Glomerular visceral epithelial cell (primary cell): ENCODE measurements at regions not wholly inside any gene's neighbourhood (a gene's known extent, or its start where the extent isn't known, plus 50 kb on each side); places are given as distances from the start of the nearest gene placed in this dataset.

Experiments used
- DNase-seq: peaks from one replicate; pipeline ENCODE4 v3.0.0-alpha.2; 2016; ENCODE audit errors: extremely low spot score

DNA sequence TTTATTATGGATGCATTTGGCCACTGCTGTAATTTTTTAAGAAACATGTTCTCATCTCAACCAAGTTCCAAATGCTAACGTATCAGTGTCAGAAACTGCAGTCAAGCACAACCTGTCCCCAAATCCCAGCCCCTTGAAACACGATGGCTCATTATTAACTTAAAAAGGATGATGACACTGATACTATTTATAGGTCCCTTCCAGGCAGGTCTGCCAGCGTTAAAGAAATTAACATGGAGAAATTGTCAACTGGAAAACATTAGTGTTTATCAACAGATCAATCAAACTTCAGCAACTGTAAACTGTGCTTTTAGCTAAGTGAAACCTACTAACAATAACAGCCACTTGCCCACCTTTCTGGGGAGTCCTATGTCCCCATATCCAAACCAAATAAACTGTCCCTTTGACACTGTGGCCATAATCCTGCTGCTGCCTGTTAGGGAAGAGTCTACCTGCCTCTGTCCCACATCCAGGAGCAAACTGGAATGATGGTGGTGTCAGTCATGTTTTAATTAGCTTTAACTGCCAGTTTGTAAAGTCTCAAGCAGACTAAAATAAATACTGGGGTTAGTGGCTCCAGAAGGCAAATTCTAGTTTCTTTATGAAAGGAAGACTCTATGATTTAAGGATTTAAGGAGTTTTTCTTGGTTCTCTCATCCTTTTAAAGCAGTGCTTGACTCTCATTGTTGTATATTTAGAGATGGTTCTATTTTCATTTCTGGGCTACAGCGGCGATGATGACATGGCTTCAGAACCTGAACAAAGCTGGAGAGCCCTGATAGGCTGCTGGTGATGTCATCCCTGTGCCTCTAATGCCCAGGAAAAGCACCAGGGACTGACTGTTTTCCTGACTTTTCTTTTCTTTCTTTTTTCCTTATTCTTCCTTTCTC, 583.6 kb upstream of the PIK3C3 start:
- no peak for DNase-seq

- no peak for DNase-seq
Measured at GRCh38 chr18:41370740-41371139, 584.3 kb upstream of the PIK3C3 start.

GRCh38 chr18:41357708-41358107, 597.3 kb upstream of the PIK3C3 start:
- no peak for DNase-seq

GRCh38 chr18:41353777-41354528, 601.1 kb upstream of the PIK3C3 start:
- DNase-seq: no peak

- DNase-seq: no peak
Measured at GRCh38 chr18:41351430-41351829, 603.6 kb upstream of the PIK3C3 start.

DNA sequence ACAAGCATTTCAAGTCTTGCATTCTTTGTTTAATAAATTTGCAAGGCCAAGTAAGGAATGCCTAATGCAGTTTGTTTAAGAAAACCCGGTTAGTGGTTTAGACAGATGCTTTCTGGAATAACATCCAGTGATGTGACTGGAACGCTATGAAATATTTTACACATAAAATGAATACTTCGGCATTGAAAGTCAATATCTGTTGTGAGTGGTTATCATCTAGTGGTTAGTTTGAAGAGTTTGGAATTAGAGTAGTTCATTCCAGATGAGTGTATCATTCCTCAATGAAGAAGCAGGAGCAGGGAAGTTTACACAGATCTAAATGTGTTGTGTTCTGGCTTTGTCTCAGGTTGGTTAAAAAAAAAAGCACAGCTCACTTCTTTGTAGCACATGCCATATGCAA, 608.0 kb upstream of the PIK3C3 start:
- DNase-seq: no peak

DNA sequence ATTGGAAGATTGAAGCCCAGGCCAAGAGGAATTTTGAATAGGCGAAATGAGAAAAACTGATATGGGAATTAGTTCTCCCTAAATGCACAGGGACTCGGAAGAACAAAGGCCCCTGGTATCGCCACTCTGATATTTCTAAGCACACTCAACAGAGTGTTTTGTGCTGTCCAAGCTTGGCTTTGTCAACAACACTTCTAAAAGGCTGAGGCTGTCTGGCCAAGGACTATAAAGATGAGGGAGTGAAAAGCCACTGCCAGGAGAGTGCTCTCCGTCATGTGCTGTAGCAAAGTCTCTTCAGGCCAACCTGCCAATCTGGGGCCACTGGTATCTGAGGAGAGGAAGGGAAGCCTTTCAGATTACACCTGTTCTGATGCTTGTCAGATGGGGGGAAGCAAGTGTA, 611.2 kb upstream of the PIK3C3 start:
- no peak for DNase-seq

GRCh38 chr18:41338341-41338740, 616.7 kb upstream of the PIK3C3 start:
- no peak for DNase-seq

GRCh38 chr18:41331661-41332060, 623.4 kb upstream of the PIK3C3 start:
- DNase-seq: no peak

- DNase-seq: peak; percentile 86
Measured at GRCh38 chr18:41326311-41326710, 628.7 kb upstream of the PIK3C3 start.

DNA sequence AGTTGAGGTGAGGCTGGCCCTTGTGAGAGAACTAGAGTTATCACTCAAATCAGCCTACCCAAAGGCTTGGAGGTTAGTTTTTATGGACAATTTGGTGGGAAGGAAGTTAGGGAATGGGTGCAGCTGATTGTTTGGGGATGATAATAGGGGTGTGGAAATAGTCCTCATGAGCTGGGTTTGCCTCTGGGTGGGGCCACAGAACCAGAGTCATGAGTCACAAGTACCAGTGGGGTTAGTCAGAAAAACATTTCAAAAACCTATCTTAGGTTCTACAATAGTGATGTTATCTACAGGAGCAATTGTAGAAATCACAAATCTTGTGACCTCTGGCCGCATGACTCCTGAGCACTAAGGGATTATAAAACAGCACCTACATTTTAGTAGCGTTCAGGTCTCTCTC, 630.1 kb upstream of the PIK3C3 start:
- peak; percentile 15 for DNase-seq

GRCh38 chr18:41324020-41324791, 630.8 kb upstream of the PIK3C3 start:
- DNase-seq: no peak

- peak; percentile 16 for DNase-seq
Measured at GRCh38 chr18:41323044-41323443, 632.0 kb upstream of the PIK3C3 start.

GRCh38 chr18:41320100-41320499, 634.9 kb upstream of the PIK3C3 start:
- DNase-seq: no peak

DNA sequence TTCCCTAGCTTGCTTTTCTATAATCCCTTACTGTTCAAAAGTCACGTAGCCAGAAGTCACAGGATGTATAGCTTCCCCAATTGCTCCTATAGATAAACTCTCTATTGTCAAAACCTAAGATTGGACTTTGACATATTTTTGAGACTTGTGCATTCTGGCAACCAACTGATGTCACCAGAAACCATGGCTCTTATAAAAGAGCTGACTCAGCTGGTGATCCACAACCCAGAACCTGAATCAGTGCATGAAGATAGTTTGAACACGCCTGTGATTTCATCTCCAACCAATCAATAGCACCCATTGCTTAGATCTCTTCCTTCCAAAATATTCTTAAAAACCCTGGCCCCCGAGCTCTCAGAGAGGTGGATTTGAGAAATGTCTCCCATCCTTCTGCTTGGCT, 639.9 kb upstream of the PIK3C3 start:
- no peak for DNase-seq

DNA sequence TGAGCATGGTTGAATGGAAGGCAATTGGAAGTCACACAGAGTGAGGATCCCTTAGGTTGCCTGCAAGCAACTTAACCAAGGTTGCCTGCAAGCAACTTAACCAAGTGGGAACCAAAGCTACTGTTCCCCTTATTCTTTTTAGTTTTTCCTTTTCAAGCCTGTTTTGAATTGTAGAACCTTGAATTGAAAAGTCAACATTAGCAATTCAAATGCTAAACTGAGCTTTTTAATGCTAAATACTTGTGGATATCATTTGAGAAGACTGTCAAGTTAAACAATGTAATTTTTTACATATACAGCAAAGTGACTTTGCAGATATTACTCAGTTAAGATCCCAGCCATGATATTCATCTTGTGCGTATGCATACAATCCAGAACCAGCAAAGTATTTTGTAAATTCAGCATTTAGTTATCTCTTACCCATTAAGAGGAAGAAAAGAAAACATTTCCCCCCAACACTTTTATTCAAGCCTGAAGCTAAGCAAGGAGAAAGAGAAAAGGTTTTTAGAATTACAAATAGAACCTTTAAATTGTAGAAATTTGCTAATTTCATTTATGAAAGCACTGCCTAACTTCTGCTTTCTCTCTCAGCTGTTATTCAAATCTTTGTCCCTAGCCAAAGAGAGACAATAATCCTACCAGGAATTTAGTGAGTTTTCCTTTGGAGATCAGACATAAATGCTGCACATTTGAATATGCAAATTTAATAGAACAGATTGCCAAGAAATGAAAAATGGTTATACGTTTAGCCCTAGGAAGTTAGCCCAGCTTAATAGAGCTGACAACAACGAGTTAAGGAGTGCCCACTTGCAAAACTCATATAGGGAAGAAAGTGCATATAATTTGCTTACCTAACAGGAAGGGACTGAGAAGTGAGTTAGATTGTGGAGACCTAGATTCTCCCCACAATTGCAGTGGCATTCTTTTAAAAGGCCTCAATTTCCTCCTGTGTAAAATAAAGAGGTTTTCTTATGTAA, 643.2 kb upstream of the PIK3C3 start:
- no peak for DNase-seq

GRCh38 chr18:41297740-41298139, 657.3 kb upstream of the PIK3C3 start:
- DNase-seq: no peak

DNA sequence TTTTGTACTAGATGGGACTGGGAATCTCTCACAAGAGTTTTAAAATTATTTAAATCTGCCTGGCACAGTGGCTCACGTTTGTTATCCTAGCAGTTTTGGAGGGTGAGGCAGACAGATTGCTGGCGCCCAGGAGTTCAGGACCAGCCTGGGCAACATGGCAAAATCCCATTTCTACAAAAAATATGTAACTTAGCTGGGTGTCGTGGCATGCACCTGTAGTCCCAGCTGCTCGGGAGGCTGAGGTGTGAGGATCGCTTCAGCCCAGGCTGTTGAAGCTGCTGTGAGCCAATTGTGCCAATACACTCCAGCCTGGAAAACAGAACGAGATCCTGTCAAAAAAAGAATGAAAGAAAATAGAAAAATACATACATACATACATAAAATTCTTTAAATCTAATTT, 685.7 kb upstream of the PIK3C3 start:
- DNase-seq: no peak

GRCh38 chr18:41268271-41268670, 686.8 kb upstream of the PIK3C3 start:
- no peak for DNase-seq

- no peak for DNase-seq
Measured at GRCh38 chr18:41266616-41267015, 688.4 kb upstream of the PIK3C3 start.

DNA sequence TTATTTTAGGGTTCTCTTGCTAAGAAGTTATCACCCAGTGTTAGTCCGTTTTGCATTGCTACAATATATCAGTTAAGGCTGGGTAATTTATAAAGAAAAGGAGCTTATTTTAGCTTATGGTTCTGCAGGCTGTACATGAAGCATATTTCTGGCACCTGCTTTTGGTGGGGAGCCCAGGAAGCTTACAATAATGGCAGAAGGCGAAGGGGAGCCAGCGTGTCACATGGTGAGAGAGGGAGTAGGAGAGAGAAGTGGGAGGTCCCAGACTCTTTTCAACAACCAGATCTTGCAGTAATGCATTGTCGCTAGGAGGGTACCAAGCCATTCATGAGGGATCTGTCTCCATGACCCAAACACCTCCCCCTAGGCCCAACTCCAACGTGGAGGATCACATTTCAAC, 688.8 kb upstream of the PIK3C3 start:
- no peak for DNase-seq
